Ureter (tissue), 1 donor: ENCODE measurements at regions not wholly inside any gene's neighbourhood (a gene's known extent, or its start where the extent isn't known, plus 50 kb on each side); places are given as distances from the start of the nearest gene placed in this dataset.
"Not testable (repeated sequence)": the region's sequence is repeated elsewhere in the genome, so short reads cannot be mapped to it uniquely, and the experiment has no call there.

ENCODE experiments used
- DNase-seq: peaks from one replicate; pipeline ENCODE4 v3.0.0-alpha.2; 2020; ENCODE audit warnings: low spot score
- donor health status: DM: yes; HTN: yes; CAD: no.

GRCh38 chr5:100694100-100694499, 158.9 kb downstream of the FAM174A start:
- DNase-seq, result no peak

DNA sequence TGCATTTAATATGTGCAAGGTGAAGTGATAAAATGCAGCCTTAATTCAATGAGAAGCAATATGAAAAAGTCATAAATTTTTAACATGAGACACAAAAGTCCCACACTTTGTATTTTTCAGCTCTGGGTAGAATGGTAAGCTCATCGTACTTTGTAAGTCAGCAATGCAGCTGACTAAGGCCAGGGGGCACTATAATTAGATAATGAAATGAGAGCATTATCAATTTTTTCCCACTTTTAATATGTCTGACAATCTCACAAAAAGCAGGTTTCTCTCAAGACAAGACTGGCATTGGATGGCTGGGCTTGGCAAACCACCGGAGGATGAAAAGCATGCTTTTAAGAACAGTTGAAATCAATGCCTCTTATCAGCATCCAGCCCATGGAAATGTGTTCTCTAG, 162.8 kb downstream of the FAM174A start:
- no peak for DNase-seq

DNA sequence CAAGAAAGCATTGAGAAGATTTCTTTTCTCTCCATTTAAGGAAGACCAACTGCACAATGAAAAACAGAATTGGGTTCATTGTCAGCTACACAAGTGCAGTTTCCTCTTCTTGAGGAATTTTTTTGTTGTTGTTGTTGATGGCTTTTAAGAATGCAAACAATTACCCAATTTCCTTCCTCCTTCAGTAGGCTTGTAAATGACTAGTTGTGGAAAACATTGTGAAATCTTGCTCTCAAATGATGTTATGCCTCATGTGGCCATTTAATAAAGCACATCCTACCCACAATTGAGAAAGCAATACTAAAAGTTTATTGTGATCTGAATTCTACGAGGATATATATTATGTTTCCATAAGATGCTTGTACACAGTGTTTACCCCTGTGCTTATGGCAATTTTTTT, 171.6 kb downstream of the FAM174A start:
- DNase-seq, result no peak

GRCh38 chr5:100708645-100709171, 173.5 kb downstream of the FAM174A start:
- no peak for DNase-seq

- DNase-seq, result no peak
These were observed 174.6 kb downstream of the FAM174A start for GRCh38 chr5:100709771-100710170.

- DNase-seq, result not testable (repeated sequence)
These were observed 179.6 kb downstream of the FAM174A start for GRCh38 chr5:100714780-100715179.

DNA sequence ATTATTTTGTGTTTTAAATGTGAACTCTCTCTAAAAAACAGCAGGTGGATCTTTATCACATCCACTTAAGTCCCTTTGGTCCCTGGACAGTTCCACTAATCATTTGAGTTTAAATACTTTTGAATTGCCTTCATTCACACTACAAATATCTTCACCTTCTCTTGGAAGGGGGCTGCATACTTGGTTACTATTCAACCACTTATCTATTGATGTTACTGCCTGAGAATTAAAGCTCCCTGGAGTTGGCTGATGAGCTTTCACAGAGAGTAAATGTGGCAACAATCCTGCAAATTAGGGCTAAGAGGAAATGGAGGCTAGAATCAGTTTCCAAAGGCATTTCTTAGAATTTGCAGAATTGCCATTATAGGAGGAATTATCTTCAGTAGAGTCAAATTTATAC, 180.4 kb downstream of the ST8SIA4 start:
- DNase-seq, result no peak

- DNase-seq, result no peak
These were observed 179.9 kb downstream of the ST8SIA4 start for GRCh38 chr5:100723229-100723628.

DNA sequence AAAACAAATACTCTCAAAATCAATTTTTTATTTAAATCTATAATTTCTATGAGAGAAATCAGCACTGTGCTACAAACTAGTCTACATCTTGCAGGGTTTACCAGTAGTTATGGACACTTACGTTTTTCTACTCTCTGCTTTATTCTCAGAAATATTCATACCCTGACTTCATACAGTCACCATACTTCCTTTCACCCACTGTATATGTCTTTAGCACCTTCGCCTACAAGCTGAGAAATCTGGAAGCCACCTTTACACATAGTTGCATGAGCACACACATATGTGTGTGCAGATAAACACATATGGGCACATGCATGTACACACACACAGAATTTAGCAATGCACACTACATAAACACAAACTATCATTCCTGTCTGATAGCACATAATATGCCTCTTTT, 177.0 kb downstream of the ST8SIA4 start:
- no peak for DNase-seq

GRCh38 chr5:100731768-100732167, 171.3 kb downstream of the ST8SIA4 start:
- no peak for DNase-seq

DNA sequence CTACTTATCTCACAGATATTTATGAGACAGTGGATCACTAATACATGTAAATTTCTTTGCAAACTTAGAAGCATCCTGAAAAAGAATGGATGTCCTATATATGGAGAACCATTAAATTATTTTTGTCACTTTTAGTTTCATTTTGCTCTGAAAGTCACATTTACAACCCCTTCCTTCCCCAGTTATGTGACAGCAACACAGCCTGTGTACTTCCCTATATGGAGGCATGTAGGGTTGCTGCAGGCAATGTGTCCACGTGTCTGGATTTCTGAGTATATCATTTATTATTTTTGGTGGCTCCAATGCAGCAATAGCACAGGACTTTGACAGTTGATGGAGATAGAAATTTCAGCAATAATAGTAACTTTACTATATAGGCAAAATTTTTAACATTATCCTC, 156.4 kb downstream of the ST8SIA4 start:
- DNase-seq, result no peak

- no peak for DNase-seq
These were observed 153.3 kb downstream of the ST8SIA4 start for GRCh38 chr5:100749771-100750284.

DNA sequence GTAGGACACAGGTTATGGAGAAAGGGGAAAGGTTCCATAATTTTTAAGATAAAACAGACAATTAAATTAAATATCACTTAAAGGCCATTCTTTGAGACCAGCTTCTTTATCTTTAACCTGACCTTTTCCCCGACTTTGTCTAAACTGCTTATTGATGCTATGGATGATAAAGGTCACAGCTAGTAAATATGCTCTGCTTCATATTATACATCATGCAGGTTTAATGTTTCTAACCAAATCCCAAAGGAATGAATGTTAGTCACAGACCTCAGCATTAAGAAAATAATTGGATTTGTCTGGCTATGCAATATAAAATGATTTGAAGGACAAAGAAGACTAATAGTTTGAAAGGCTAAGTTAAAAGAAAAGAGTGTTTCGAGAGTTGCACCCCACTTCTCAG, 147.6 kb downstream of the ST8SIA4 start:
- DNase-seq, result no peak
